Stimulated activated naive B cell treated with anti-CD40 and anti-IgM and Interleukin-4, amounts not matched to agents 10 μg/mL and 1 μg/mL and 100 μg/mL, for 72 hours (primary cell): ENCODE measurements at regions not wholly inside any gene's neighbourhood (a gene's known extent, or its start where the extent isn't known, plus 50 kb on each side); places are given as distances from the start of the nearest gene placed in this dataset.

Experiments used
- ATAC-seq, 2 donors: fragments of 150-1000 bp; cut with Tn5 transposase; replicated peaks; 2 replicates each; pipeline ENCODE4 v1.10.0; 2021; ENCODE audit warnings: moderate library complexity in 1 of 2
- DNase-seq: peaks from one replicate; pipeline ENCODE4 v3.0.0; 2021
- H3K27ac Mint-ChIP-seq: one replicate; pipeline ENCODE4 v1.8.0; 2022; ENCODE audit warnings: mild to moderate bottlenecking, mixed read lengths
- H3K27me3 Mint-ChIP-seq, 2 donors: one replicate each; pipeline ENCODE4 v1.8.0; 2022; ENCODE audit warnings: mixed read lengths in 2 of 2
- H3K36me3 Mint-ChIP-seq, 2 donors: one replicate each; pipeline ENCODE4 v1.8.0; 2022; ENCODE audit warnings: mixed read lengths in 2 of 2, mild to moderate bottlenecking in 1 of 2
- H3K4me1 Mint-ChIP-seq, 2 donors: one replicate each; pipeline ENCODE4 v1.8.0; 2022; ENCODE audit warnings: mixed read lengths in 2 of 2, mild to moderate bottlenecking in 1 of 2
- H3K4me3 Mint-ChIP-seq, 2 donors: one replicate each; pipeline ENCODE4 v1.8.0; 2022; ENCODE audit warnings: mild to moderate bottlenecking in 2 of 2, mixed read lengths in 2 of 2, moderate library complexity in 1 of 2
- H3K9me3 Mint-ChIP-seq, 2 donors: one replicate each; pipeline ENCODE4 v1.8.0; 2022; ENCODE audit warnings: mixed read lengths in 2 of 2, mild to moderate bottlenecking in 1 of 2

DNA sequence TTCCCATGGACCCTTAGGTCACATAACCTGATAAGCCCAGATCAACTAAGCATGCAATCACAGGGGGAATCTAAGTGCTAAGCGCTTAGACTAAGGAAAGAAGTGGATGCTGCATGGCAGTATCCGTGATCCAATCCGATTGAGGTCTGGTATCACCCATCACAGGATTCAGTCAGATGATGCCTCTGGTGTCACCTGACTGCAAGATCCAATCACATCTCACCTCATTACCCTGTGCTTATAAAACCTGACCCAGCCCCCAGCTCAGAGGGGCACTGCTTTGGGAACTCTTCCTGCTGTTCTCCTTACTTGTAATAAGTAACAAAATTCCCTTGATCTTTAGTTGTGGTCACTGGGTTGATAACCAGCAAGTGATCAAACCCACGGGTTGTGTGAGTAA lies 84.7 kb upstream of the TMEM168 start:
- Mint-ChIP-seq H3K4me3 (no peak overlapping the region), H3K27ac (no peak overlapping the region), H3K27me3 (no peaks in the 10 kb centered on the region), H3K9me3 (peaks cover 0 to 4% of the 10 kb centered on the region in 2 donors), H3K36me3 (peaks cover 8 to 31% of the 10 kb centered on the region in 2 donors), H3K4me1 (peaks cover 57 to 87% of the 10 kb centered on the region in 2 donors)
- DNase-seq (no peak), ATAC-seq (no peak)

DNA sequence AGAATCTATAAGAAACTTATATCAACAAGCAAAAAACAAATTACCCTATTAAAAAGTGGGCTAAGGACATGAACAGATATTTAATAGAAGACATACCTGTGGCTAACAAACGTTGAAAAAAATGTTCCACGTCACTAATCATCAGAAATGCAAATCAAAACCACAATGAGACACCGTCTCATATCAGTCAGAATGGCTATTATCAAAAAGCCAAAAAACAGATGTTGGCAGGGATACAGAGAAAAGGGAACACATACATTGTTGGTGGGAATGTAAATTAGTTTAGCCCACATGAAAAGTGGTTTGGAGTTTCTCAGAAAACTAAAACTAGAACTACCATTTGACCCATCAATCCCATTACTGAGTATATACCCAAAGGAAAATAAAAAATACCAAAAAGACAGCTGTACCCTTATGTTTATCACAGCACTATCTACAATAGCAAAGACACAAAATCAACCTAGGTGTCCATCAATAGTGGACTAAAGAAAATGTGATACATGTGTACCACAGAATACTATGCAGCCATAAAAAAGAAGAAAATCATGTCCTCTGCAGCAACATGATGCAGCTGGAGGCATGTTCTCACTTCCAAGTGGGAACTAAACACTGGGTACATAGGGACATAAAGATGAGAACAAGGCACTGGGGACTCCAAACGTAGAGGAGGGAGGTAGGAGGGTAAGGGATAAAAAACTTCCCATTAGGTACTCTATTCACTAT lies 83.8 kb upstream of the TMEM168 start:
- peak overlapping the region in 1 of 2 donors; percentile 15 for H3K4me3 Mint-ChIP-seq
- H3K36me3 Mint-ChIP-seq, result peaks cover 12 to 36% of the 10 kb centered on the region in 2 donors
- peaks cover 57 to 92% of the 10 kb centered on the region in 2 donors for H3K4me1 Mint-ChIP-seq
- DNase-seq (no peak), ATAC-seq (peak; percentile 81 to 88)
- peaks cover 4 to 8% of the 10 kb centered on the region in 2 donors for H3K9me3 Mint-ChIP-seq
- H3K27ac Mint-ChIP-seq, result peak overlapping the region; percentile 56
- no peaks in the 10 kb centered on the region for H3K27me3 Mint-ChIP-seq

- ATAC-seq (peak; percentile 38 to 49), DNase-seq (no peak)
- H3K36me3 Mint-ChIP-seq, result peaks cover 13 to 20% of the 10 kb centered on the region in 2 donors
- H3K4me3 Mint-ChIP-seq, result no peak overlapping the region
- H3K9me3 Mint-ChIP-seq, result peaks cover 4 to 10% of the 10 kb centered on the region in 2 donors
- H3K27ac Mint-ChIP-seq, result no peak overlapping the region
- H3K27me3 Mint-ChIP-seq, result no peaks in the 10 kb centered on the region
- peaks cover 38 to 67% of the 10 kb centered on the region in 2 donors for H3K4me1 Mint-ChIP-seq
Measured at GRCh38 chr7:112869111-112869774, 79.0 kb upstream of the TMEM168 start.

- H3K36me3 Mint-ChIP-seq, result peaks cover 12 to 22% of the 10 kb centered on the region in 2 donors
- peaks cover 31 to 60% of the 10 kb centered on the region in 2 donors for H3K4me1 Mint-ChIP-seq
- ATAC-seq (no peak), DNase-seq (no peak)
- no peaks in the 10 kb centered on the region for H3K27me3 Mint-ChIP-seq
- peaks cover 4 to 8% of the 10 kb centered on the region in 2 donors for H3K9me3 Mint-ChIP-seq
- H3K4me3 Mint-ChIP-seq, result no peak overlapping the region
- H3K27ac Mint-ChIP-seq, result no peak overlapping the region
Measured at GRCh38 chr7:112868609-112869008, 78.4 kb upstream of the TMEM168 start.

DNA sequence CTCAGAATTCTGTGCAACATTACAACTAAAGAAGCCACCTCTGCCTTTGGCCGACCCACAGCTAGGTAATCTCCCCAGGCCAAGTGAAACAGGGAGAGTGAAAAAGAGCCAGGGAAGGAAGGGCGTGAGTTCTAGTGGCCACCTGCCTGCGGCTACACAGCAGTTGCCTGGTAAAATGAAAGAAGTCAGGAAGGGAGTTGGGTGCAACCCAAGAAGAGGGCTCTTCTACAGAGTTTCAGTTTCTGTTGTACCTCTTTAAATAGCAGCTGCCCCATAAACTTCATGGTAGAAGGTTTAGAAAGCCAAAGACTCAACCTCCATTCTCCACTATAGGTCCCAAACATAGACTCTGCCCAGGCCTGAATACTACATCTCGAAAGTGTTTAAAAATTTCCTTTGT lies 76.2 kb upstream of the TMEM168 start:
- peaks cover 4 to 8% of the 10 kb centered on the region in 2 donors for H3K9me3 Mint-ChIP-seq
- peak; percentile 74 to 80 for ATAC-seq

DNA sequence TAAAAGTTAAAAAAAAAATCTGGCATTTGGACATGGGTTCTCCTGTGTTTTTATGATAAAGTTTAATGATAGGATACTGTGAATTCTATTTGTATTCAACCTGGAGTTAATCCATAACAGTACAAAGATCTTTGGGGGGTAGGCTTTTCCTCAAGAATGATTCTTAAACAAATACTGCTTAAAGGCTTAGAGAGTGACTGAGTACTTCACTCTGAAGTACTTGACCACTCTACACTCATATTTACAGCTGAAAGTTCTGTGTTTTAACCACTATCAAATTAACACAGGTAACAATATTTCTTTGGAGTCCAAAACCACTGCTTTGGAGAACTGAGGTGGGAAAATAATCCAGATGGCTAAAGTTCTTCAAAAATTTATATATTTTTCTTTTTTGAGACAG lies 74.2 kb upstream of the TMEM168 start:
- peaks cover 12 to 29% of the 10 kb centered on the region in 2 donors for H3K4me1 Mint-ChIP-seq
- no peak overlapping the region for H3K4me3 Mint-ChIP-seq
- ATAC-seq (no peak), DNase-seq (no peak)
- peaks cover 19 to 25% of the 10 kb centered on the region in 2 donors for H3K36me3 Mint-ChIP-seq
- H3K27ac Mint-ChIP-seq, result no peak overlapping the region
- H3K9me3 Mint-ChIP-seq, result peaks cover 3 to 6% of the 10 kb centered on the region in 2 donors
- H3K27me3 Mint-ChIP-seq, result no peaks in the 10 kb centered on the region

More for the DNA sequence above, 76.2 kb upstream of the TMEM168 start:
- Mint-ChIP-seq H3K36me3 (peaks cover 19 to 31% of the 10 kb centered on the region in 2 donors), H3K27ac (peak overlapping the region; percentile 4), H3K27me3 (no peaks in the 10 kb centered on the region), H3K4me3 (no peak overlapping the region), H3K4me1 (peaks cover 16 to 46% of the 10 kb centered on the region in 2 donors)
- DNase-seq, result no peak

DNA sequence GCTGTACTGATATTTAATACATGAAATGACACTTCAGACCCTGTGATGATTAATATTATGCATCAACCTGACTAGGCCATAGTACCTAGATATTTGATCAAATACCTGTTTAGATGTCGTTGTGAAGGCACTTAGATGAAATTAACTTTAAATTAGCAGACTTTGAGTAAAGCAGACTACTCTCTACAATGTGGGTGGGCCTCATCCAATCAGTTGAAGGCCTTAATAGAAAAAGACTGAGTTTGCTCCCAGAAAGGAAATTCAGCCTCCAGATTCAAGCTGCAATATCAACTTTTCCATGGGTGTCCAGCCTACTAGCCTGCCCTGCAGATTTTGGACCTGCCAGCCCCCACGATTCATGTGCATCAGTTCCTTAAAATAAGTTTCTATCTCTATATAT lies 68.6 kb upstream of the TMEM168 start:
- Mint-ChIP-seq H3K4me1 (peaks cover 2 to 13% of the 10 kb centered on the region in 2 donors), H3K27ac (no peak overlapping the region), H3K36me3 (peaks cover 11 to 18% of the 10 kb centered on the region in 2 donors), H3K27me3 (no peaks in the 10 kb centered on the region), H3K9me3 (peaks cover 0 to under 1% of the 10 kb centered on the region in 2 donors), H3K4me3 (no peak overlapping the region)
- DNase-seq (no peak), ATAC-seq (no peak)

DNA sequence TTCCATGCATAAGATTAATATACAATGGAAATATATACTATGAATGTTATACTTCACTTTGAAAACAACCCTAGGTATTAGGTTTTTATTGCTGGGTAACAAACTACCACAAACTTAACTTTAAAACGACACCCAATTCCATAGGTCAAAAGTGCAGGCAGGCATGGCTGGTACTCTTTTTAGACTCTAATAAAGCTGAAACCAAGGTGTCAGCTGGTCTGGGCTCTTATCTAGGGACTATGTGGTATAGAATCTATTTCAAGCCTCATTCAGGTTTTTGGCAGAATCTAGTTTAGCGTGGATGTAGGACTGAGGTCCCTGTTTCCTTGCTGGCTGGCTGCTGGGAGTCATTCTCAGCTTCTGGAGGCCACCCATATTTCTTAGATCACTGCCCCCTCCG lies 65.0 kb upstream of the TMEM168 start:
- H3K4me3 Mint-ChIP-seq, result no peak overlapping the region
- peaks cover 3 to 11% of the 10 kb centered on the region in 2 donors for H3K36me3 Mint-ChIP-seq
- no peak for ATAC-seq

GRCh38 chr7:112854169-112854568 lies 64.0 kb upstream of the TMEM168 start:
- Mint-ChIP-seq H3K9me3 (no peaks in the 10 kb centered on the region), H3K27ac (no peak overlapping the region), H3K36me3 (peaks cover 3 to 16% of the 10 kb centered on the region in 2 donors), H3K27me3 (no peaks in the 10 kb centered on the region), H3K4me1 (peaks cover 3 to 5% of the 10 kb centered on the region in 2 donors), H3K4me3 (no peak overlapping the region)
- no peak for DNase-seq
- no peak for ATAC-seq

More for the DNA sequence above, 65.0 kb upstream of the TMEM168 start:
- Mint-ChIP-seq H3K27ac (no peak overlapping the region), H3K9me3 (no peaks in the 10 kb centered on the region), H3K4me1 (peaks cover 2 to 5% of the 10 kb centered on the region in 2 donors), H3K27me3 (no peaks in the 10 kb centered on the region)
- no peak for DNase-seq

DNA sequence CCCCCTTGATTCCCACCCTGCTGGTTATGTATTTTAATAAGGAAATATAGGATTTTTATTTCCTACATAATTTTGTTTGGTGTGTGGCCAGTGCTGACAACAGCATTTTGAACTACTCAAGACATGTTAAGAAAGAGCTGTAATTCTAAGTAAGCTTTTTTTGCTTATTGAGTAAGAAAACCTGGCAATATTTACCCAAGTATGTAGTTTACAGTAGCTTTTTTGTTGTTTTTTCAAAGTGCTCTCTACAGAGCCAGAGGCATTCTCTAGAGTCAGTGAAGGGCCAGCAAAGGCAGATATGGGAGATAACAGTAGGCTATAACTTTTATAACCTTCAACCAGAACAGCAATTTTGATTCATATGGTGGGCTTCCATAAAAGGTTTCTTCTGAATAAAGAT lies 63.2 kb upstream of the TMEM168 start:
- H3K36me3 Mint-ChIP-seq, result peaks cover 3 to 17% of the 10 kb centered on the region in 2 donors
- H3K27me3 Mint-ChIP-seq, result no peaks in the 10 kb centered on the region
- ATAC-seq (no peak), DNase-seq (no peak)
- H3K4me1 Mint-ChIP-seq, result peaks cover 3 to 5% of the 10 kb centered on the region in 2 donors
- H3K27ac Mint-ChIP-seq, result no peak overlapping the region
- no peaks in the 10 kb centered on the region for H3K9me3 Mint-ChIP-seq
- no peak overlapping the region for H3K4me3 Mint-ChIP-seq

GRCh38 chr7:112843151-112843550 lies 53.0 kb upstream of the TMEM168 start:
- peaks cover 11 to 33% of the 10 kb centered on the region in 2 donors for H3K4me1 Mint-ChIP-seq

More at GRCh38 chr7:112843151-112843550, 53.0 kb upstream of the TMEM168 start:
- Mint-ChIP-seq H3K27me3 (no peaks in the 10 kb centered on the region), H3K9me3 (no peaks in the 10 kb centered on the region), H3K4me3 (no peak overlapping the region), H3K36me3 (peaks cover 6 to 8% of the 10 kb centered on the region in 2 donors), H3K27ac (no peak overlapping the region)
- ATAC-seq (no peak), DNase-seq (no peak)
